Ovary (tissue), 3 donors: ENCODE measurements at regions not wholly inside any gene's neighbourhood (a gene's known extent, or its start where the extent isn't known, plus 50 kb on each side); places are given as distances from the start of the nearest gene placed in this dataset.

ENCODE experiments used
- CTCF ChIP-seq, 3 donors: fragments of 450-650 bp in 2 of 3; fragments of 200-600 bp in 1 of 3; IDR thresholded peaks; one replicate each; pipeline versions ENCODE4 v1.5.1 to v1.8.0; 2016 to 2022; ENCODE audit warnings: antibody characterized with exemption in 3 of 3, mild to moderate bottlenecking in 1 of 3
- EP300 ChIP-seq: sonication (generic); formaldehyde crosslinking; IDR thresholded peaks from one replicate; pipeline ENCODE4 v1.6.1; 2017; ENCODE audit warnings: antibody characterized with exemption
- POLR2A ChIP-seq: fragments of 450-650 bp; IDR thresholded peaks from one replicate; pipeline ENCODE4 v1.6.1; 2017; ENCODE audit warnings: antibody characterized with exemption, mild to moderate bottlenecking, moderate library complexity
- donor health status: DM: no; HTN: no; CAD: no.

GRCh38 chr4:38365748-38366310 is 298.2 kb upstream of the KLF3 start:
- TF ChIP-seq EP300 (no peak), CTCF (IDR thresholded peaks at IDR 0.05) (no peak), POLR2A (no peak)
